NCI-H226 (cell line): ENCODE measurements at regions not wholly inside any gene's neighbourhood (a gene's known extent, or its start where the extent isn't known, plus 50 kb on each side); places are given as distances from the start of the nearest gene placed in this dataset.

Source experiments
- DNase-seq: peaks from one replicate; pipeline ENCODE4 v3.0.0-alpha.2; 2015

- DNase-seq: no peak
Measured at GRCh38 chr21:20603236-20603635, 395.0 kb upstream of the NCAM2 start.

DNA sequence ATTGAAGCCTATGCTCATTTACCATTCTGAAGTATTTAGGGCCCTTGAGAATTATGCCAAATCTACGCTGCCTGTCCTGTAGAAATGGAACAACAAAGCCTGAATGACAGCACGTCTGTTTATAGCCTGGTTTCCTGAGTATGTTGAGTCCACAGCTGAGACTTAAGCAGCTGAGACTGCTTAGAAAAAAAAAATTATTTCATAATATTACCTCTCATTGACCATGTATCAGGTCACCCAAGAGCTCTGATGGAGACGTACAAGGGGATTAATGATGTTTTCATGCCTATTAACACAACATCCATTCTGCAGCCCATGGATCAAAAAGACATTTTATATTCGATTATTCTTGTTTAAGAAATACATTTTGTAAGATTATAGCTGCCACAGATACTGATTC lies 387.2 kb upstream of the NCAM2 start:
- DNase-seq: no peak

- no peak for DNase-seq
Measured at GRCh38 chr21:20613654-20614053, 384.6 kb upstream of the NCAM2 start.

DNA sequence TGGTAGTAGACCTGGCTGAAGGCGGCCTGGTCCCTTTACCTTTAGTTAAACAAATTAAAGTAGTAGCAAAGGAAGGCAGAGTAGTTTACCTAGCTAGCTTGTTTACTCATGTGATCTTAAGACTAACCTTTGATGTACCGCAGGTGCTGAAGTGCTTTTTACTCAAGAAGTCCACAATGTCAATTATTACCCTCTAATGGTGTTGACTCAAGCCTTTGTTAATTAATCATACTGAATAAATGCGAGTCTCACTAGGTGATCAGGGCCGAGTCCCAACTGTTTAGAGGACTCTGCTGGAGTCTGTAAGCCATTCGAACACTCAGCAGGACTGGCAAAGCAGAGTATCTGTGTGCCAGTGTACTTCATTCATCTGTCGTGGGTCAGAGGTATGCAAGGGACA lies 381.1 kb upstream of the NCAM2 start:
- DNase-seq: no peak

GRCh38 chr21:20618878-20619277 lies 379.3 kb upstream of the NCAM2 start:
- no peak for DNase-seq

- DNase-seq: no peak
Measured at GRCh38 chr21:20627594-20627993, 370.6 kb upstream of the NCAM2 start.

DNA sequence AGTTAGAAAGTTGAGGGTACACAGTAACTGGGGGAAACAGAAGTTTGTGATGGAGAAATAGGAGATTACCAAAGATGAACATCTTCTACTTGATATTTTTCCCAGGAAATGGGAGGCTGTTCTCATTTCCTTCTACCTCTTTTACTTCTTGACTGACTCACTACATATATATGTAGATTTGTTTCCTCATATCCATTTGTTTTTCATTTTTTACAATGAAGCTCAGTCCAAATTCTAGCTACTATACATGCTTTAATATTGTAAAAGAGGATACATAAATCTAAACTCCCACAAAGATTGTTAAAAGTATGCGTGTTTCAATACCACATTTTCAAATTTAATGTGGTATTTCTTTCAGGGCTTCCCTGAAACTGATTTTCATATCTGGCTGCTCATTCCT lies 366.6 kb upstream of the NCAM2 start:
- peak; percentile 49 for DNase-seq

GRCh38 chr21:20639026-20639425 lies 359.2 kb upstream of the NCAM2 start:
- peak; percentile 68 for DNase-seq

- no peak for DNase-seq
Measured at GRCh38 chr21:20641241-20641640, 357.0 kb upstream of the NCAM2 start.

- no peak for DNase-seq
Measured at GRCh38 chr21:20642681-20643080, 355.5 kb upstream of the NCAM2 start.

- no peak for DNase-seq
Measured at GRCh38 chr21:20644552-20644951, 353.7 kb upstream of the NCAM2 start.

GRCh38 chr21:20645344-20645743 lies 352.9 kb upstream of the NCAM2 start:
- DNase-seq: no peak

- DNase-seq: no peak
Measured at GRCh38 chr21:20646431-20647165, 351.6 kb upstream of the NCAM2 start.

- DNase-seq: peak; percentile 63
Measured at GRCh38 chr21:20647607-20648006, 350.6 kb upstream of the NCAM2 start.

GRCh38 chr21:20649231-20649630 lies 349.0 kb upstream of the NCAM2 start:
- DNase-seq: no peak

DNA sequence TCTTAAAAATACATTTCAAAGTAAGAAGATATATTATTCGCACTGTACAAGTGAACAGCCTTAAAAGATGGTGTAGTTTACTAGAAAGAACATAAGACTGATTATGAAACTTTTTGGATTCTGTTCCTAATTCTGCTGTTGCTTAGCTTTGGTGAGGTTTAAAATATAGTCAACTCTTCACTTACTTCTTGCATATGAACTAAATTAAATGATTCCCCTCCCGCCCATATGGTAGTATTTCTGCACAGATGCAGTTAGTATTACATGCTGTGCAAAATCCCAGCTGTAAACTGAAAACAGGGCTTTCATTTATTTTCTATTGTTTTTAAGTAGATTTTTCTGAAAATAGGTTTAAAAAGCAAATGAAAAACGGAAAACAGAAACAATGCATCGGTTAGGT lies 345.4 kb upstream of the NCAM2 start:
- DNase-seq: no peak

DNA sequence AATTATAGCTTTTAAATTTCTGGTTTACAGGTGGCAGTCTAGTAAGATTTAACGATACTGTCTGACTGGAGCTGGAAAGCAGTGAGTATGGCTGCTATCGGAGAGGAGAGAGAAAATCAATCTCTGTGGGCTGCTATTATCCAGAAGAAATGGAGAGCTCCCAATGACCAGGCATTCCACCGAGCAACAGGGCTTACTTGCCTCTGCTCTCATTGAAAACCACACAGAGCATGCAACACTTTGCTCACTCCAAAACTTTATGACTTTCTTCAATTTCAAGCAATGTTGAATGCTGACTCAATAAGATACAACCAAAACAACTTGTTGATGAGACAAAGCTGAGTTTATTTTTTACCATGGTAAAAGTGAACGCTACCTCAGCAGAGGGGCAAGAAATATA lies 337.0 kb upstream of the NCAM2 start:
- DNase-seq: no peak

DNA sequence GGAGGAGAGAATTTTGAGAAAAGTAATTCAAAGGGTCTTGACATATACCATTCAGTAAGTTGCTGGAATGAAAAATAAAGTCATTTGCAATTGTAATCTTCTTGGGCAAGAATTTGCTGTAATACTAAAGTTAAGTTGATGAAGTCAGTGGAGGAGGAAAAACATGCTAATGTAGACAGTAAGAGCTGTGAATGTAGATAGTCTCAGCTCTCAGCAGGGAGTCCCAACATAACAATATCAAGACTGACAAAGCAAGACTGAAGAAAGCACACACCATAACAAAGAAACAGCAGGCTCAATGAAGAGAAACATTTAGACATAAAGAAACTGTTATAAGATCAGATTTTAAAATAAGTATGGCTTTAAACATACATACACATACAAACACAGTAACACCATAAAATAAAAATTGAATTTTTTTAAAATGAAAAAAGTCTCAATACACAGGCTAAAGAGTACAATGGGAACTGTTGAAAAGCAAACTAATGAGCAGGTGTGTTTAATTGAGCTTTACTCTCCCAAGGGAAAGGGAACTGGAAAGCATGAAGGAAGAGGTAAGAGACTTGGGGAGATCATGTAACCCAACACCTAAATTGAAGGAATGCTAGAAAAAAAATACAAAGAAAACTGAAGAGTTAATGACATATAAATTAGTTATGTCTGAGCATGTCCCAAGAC lies 336.3 kb upstream of the NCAM2 start:
- DNase-seq: no peak

- DNase-seq: no peak
Measured at GRCh38 chr21:20662514-20662913, 335.7 kb upstream of the NCAM2 start.

- DNase-seq: no peak
Measured at GRCh38 chr21:20667931-20668330, 330.3 kb upstream of the NCAM2 start.

DNA sequence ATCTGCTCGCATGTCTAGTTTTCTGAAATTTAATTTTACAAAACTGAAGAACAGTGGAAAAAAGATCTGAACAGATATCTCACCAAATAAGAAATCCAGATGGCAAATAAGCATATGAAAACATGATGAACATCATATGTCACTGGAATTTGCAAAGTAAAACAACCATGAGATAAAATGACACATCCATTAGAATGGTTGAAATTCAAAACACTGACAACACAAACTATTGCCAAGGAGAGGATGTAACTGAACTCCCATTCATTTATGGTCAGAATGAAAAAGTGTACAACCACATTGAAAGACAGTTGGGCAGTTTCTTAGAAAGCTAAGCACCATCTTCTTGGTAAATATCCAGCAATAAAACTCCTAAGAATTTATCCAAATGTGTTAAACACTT lies 312.7 kb upstream of the NCAM2 start:
- no peak for DNase-seq

GRCh38 chr21:20698585-20698984 lies 299.6 kb upstream of the NCAM2 start:
- no peak for DNase-seq

DNA sequence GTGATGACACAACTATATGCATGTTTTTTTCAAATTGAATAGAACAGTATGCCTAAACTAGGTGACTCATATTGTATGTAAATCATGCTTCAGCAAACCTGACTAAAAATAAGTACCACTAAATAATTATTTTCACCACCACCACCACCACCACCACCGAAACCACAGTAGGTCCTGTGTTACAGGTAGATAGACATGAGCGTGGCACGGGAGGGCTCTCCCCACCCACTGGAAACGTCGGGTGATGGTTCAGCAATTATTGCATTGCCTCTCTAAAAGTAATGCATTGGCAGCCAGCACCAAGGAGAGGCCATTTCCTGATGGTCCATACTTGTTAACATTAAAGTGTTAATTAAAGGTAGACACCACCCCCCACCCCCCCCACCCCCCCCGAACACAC lies 297.0 kb upstream of the NCAM2 start:
- no peak for DNase-seq

- no peak for DNase-seq
Measured at GRCh38 chr21:20703112-20703767, 295.0 kb upstream of the NCAM2 start.
